Kasumi-1 (cell line): ENCODE measurements at regions not wholly inside any gene's neighbourhood (a gene's known extent, or its start where the extent isn't known, plus 50 kb on each side); places are given as distances from the start of the nearest gene placed in this dataset.
"Not testable (repeated sequence)": the region's sequence is repeated elsewhere in the genome, so short reads cannot be mapped to it uniquely, and the experiment has no call there.

Experiments
- DNase-seq, 2 experiments: peaks; one replicate each; lab custom pipeline; 2025; lab: John Stamatoyannopoulos, UW

DNA sequence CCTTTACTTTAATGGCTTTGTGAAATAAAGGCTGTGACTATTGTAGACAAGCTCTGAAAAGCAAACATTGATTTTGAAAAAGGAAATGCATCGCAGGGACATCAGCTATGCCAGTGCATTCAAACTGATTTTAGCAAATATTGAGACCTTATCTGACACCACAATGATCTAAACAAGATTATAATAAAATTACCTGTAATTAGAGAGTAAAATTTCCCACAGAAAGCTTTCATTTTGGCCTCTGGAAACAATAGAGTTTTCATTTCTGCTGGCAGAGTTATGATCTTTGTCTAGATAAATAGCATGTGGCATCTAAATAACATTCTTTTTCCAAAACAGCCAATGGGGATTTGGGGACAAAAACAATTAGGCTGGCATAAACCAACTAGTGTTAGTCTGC is 650.4 kb upstream of the PRMT6 start:
- DNase-seq = no peak

DNA sequence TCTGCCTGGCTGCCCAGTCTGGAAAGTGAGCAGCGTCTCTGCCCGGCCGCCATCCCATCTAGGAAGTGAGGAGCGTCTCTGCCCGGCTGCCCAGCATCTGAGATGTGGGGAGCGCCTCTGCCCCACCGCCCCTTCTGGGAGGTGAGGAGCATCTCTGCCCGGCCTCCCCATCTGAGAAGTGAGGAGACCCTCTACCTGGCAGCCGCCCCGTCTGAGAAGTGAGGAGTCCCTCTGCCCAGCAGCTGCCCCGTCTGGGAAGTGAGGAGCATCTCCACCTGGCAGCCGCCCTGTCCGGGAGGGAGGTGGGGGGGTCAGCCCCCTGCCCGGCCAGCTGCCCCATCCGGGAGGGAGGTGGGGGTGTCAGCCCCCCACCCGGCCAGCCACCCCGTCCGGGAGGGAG is 644.2 kb upstream of the PRMT6 start:
- DNase-seq = not testable (repeated sequence)

DNA sequence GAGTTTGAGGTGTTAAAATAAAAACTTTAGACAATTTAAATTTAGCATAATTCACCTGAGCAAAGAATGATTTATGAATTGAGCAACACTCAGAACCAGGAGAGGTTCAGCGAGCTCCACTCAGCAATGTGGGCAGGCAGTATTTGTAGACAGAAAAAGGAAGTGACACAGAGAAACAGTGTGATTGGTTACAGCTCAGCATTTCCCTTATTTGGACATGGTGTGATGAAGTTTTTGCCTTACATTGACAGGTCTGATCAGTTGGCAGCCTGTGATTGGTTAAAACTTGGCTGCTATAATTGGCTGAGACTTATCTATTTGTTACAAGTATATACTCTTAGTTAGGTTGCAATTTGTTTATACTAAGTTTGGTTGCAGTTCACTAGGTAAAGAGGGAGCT is 621.2 kb upstream of the PRMT6 start:
- peak in 1 of 2 experiments; percentile 10 for DNase-seq

DNA sequence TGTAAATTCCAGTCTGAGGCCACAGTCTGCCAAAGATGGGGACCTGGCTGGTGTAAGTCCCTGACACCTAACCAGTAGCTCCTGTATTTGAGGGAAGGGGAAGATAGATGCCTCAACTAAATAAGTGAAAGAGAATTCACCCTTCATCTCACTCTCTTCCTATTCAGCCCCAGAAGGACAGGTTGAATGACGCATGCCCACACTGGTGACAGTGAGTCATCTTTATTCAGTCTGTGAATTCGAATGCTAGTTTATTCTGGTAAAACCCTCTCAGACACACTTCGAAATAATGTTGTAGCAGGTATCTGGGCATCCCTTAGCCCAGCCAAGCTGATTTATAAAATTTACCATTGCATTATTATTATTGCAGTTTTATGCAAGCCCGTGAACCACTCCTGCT is 617.0 kb upstream of the PRMT6 start:
- DNase-seq = no peak

DNA sequence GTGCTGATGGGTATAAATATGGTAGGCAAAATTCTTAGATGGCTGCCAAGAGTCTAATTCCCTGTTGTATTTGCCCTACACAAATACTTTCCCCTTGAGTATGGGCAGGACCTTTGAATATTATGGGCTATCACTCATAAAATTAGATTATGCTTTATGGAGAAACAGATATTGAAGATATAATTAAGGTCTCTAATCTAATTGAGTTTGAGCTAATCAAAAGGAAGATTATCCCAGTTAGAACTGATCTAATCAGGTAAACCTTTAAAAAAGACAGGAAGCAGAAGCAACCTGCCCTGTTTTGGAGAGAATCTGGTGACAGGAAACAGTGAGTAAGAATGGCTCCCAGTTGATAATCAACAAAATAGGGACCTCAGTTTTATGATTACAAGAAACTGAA is 609.0 kb upstream of the PRMT6 start:
- DNase-seq = no peak

DNA sequence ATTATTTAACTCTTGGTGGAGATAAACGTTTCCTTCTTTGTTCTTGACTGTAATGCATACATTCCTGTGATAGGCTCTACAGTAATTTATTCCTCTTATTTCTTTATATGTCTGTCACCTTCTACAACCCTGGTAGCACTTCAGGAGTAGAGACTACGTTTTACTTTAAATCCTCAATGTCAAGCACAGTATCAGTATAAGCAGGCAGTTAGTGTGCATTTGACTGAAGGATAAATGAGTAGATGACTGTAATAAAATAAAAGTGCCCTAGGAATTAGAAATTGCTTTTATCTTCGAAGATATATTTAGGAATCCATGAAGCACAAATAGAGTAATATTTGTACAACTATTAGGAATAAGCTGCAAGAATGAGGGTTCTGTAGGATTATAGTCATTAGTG is 599.6 kb upstream of the PRMT6 start:
- no peak for DNase-seq

DNA sequence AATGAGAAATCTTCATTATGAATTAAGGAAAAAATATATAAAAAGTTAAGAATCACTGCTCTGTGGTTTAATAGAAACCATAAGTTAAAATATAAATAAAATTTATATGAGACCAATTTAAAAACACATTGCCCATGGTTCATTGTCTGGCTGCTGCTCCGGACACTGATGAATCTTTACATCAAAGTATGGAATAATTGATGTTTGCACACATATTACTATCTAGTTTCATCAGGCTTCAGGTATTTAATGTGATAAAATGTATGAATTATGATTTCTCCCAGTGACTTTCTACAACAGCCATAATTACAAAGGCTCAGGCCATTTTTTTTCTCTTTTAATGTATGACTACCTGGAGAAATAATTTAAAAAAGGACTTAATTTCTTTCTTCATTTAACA is 599.1 kb upstream of the PRMT6 start:
- DNase-seq = no peak

DNA sequence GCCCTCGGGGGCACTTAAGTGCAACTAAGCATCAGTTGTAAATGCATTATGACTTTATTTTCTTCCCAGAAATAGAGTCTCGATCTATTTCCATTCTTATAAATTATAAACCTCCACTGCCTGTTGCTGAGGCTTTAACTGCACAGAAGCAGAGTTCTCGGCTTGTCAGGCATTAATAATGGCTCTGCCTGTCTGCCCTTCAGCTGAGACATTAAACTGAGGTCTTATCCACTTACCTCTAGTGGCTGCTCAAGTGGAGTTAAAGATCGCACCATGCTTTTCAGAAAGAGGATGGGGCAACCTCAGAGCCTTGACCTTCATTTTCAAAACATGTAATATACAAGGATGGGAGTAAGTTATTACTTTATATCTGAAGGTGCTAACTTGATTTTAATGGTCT is 597.6 kb upstream of the PRMT6 start:
- DNase-seq = no peak

DNA sequence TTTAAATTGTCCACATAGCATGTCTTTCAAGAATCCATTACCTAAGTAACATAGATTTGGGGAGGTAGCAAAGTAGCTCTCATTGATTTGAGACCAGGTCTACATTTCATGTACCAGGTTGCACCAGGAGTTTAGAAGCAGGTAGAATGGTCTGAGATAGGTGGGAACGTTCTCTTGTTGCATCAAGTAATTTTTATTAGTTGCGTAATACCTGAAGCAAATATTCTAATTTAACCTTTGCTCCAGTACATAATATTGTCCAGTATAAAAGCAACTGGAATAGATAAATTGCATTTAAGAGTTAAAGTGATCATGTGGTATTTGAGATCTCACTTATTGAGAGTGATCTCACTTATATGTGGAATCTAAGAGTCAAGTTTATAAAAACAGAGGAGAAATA is 597.1 kb upstream of the PRMT6 start:
- DNase-seq = no peak

DNA sequence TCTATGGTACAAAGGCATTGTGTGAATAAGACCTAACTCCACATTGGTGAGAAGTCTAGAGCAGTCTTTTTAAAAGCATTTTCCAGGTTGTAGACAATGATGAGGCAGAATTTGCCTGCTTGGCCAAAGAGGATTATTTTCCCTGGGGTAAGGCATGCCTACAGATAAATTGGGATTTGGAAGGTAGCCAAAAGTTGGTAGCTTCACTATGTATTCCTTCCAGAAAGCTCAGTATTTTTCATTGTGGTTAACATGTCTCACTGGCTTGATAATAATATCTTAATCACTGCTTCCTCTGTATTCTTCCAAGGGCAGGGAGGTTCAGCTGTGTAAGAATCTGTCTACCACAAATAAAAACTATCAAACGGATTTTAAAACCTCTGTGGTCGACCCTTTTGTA is 590.8 kb upstream of the PRMT6 start:
- no peak for DNase-seq

DNA sequence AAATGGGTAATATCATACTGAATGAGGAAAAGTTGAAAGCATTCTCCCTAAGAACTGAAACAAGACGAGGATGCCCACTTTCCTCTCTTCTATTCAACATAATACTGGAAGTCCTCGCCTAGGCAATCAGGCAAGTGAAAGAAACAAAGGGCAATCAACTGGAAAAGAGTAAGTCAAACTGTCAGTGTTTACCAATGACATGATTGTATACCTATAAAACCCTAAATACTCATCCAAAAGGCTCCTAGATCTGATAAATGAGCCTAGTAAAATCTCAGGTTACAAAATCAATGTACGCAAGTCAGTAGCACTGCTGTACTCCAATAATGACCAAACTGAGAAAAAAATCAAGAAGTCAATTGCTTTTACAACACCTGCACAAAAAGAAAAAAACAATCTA is 575.8 kb upstream of the PRMT6 start:
- DNase-seq = no peak

DNA sequence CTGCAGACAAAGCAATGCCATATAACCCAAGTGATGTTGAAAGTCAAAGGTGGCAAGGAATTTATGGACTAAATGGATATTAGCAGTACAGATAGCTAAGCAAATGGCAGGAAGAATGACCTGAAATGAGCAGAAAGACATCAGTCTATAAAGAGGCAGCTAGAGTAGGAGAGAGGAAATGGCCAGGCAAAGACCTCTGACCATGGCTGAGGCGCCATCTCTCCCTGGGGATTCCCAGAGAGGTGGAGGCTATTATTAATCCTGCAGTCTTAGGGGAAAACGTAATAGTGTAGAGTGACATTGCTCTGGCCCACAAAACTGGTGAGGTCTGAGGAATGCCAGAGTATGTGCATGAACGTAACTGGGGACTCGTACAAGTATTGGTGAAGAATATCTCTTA is 563.6 kb upstream of the PRMT6 start:
- DNase-seq = no peak

DNA sequence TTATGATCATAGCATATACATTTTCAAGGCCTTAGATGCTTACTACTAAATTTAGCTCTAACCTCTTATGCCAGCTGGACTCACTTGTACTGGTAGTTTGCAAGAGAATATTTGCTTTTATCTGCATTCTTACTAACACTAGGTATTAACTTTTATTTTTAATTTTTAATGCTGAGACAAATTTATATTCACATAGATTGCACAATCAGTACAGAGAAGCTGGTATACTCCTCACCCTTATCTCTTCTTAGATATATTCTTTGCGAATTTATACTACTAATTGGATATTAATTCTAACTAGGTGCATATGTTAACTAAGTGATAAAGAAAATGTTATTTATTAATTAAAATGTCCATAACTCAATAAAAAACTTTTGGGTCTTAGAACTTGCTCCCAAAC is 561.8 kb upstream of the PRMT6 start:
- DNase-seq = no peak

DNA sequence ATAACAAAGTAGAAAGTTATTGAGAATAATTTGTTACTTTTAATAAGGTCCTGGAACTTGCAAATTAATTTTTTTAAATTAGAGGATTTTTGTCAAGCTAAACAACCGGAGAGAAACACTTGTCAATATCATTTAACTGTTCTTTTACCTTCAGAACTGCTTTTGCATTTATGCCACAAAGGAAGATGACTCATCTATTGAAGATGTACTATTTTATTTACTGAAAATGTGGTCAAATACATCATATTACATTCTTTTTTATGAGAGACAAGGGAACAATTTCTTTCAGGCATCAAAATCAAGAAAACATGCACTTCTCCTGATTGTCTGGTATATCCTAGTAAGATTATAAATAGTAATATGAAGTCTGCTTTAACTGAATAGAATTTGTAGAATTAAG is 558.2 kb upstream of the PRMT6 start:
- no peak for DNase-seq

DNA sequence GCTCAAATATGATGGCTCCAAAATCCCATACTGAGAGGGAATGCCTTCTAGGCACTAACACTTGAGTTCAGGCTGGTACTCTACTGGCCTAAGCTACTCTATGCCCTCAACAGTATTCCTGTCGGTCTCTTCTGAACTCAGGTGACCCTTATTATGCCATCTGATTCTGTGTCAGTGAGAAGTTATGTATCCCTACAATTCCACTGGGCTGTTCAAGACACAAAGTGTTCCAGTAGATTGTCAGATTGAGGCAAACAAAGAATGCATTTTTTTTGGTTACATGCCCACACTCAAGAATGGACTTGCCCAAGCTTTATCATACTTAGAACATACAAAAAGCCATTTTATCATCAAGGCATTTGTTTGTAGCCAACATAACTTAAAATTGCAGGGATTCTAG is 553.8 kb upstream of the PRMT6 start:
- no peak for DNase-seq

DNA sequence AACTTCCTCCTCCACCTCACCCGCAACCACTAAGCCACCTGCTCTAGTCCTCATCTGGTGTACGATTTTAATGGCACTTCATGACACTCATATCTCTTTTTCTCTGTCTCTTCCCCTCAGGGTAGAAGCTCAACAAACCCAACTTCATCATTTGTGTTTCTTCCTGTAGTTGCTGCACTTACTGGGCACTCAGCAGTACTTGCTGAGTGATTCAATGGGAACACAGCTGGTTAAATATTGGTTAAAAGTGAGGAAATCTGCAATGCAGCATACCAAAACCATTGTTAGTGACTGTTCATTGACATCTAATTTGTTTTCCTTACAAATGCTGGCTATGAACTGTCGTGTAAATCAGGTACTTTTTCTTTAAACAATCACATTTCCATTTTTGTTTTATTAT is 541.1 kb upstream of the PRMT6 start:
- DNase-seq = no peak

DNA sequence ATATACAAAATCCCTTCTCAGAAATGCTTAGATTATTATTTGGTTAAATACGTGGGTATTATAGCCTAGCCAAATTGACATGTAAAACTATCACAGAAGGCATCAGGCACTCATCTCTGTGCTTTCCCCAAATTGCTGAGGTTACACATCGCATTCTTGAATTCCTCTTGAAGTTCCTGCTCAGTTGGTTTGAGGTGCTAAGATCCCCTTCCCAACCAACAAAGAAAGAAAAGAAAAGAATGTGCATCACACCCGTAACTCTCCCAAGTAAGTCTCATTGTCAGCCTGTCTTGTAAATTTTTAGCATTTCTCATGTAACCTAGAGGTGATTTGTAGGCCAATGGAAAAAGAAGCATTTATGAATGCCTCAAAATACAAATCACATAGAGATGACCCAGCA is 539.2 kb upstream of the PRMT6 start:
- DNase-seq = no peak

DNA sequence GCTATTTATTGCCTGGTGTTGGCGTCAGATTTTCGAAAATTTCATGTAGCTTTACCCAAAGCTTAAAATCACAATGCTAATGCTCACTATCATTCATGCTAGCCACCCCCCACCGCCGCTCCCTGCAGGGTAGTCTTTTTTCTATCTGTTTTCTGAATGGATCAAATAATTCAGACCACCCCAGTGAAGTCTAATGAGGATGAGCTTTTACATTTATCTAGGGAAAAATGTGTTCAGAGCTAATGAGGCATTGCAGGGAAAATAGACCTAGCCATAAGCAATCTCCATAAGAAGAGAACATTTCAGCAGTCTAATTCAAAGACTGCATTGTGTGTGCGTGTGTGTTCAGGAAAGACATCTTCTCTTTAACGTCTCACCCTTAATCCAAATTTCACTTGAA is 533.0 kb upstream of the PRMT6 start:
- no peak for DNase-seq

DNA sequence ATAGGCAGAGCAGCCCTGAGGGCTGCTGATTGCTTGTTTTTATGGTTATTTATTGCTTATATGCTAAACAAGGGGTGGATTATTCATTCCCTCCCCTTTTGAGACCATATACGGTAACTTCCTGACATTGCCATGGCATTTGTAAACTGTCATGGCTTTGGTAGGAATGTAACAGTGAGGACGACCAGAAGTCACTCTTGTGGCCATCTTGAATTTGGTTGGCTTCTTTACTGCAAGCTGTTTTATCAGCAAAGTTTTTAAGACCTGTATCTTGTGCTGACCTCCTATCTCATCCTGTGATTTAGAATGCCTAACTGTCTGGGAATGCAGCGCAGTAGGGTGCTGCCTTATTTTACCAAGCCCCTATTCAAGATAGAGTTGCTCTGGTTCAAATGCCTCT is 531.8 kb upstream of the PRMT6 start:
- no peak for DNase-seq

DNA sequence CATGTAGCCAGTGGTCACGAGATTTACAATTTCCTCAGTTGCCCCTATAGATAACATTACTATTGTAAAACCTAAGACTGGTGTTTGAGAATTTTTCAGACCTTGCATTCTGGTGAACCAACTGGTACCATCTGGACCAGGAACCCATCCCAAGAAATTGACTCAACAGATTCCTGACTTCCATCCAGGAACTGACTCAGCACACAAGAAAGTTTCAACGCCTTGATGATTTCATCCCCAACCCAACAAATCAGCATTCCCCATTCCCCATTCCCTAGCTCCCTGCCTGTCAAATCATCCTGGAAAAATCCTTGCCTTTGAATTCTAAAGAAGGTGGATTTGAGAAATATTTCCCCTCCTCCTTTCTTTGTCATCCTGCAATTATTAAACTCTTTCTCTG is 529.8 kb upstream of the PRMT6 start:
- no peak for DNase-seq

DNA sequence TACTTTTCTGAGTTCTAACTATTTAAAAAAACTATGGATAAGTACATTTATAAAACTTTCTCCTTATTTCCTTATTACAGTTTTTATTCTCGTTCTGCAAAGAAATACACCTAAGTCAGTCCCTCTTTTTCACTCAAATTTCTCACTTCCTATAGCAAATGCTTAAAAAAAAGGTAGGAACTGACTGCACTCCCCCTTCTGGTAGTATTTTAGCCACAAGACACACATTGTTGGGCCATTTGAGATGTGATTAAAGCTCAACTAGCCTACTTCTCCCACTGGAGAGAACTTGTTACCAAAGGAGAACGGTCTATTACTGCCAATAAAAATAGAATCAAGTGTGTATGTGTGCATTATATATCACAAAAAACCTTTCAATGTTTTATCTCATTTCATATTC is 521.9 kb upstream of the PRMT6 start:
- DNase-seq = peak in 1 of 2 experiments; percentile 7

DNA sequence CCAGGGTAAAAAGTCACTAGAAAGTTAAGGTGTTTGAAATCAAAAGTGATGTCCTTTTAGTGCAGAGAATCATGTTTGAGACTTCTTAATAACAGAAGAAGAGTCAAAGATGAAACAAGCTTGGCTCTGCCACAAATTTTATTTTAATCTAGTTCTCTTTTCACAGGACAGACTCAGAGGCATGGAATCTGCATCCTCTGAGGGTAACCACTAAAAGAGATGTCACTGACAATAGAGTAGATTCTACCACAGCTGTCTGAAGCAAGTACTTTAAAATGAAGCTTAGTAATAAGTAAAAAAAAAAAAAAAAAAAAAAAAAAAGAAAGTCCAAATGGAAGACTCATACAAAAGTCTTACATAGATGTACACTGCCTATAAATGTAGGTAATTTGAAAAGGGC is 519.7 kb upstream of the PRMT6 start:
- DNase-seq = peak in 1 of 2 experiments; percentile 3

DNA sequence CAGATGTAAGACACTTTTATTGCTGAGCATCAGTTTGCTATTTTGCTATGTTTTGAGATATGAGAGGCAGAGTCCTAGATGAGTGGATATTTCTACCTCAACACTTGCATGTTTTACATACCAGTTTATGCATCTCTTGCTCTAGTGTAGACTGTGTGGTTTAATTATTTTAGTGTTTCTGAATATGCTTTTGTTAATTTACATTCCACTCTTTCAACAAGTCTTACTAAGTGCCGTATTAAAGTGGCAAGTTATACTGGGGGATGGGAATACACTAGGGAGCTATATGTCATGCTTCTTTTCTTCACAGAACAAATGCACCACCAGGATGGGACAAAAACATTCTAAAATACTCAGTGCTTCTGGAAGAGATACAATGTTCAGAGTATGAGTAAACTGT is 507.7 kb upstream of the PRMT6 start:
- DNase-seq = no peak

DNA sequence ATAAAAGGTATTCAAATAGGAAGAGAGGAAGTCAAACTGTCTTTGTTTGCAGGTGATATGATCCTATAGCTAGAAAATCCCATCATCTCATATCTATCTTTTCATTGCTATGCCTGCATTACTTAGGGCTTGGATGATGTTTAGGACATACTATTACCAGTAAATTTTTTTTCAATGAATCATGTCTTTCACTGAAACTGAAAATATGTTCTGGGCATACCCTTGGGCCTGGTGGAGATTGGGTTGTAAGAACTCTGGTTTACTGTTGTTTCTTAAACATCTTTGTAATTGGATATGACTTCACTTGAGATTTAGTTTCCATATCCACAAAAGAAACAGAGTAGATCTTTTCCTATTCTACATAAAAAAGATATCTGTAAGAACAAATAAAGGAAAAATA is 502.2 kb upstream of the PRMT6 start:
- no peak for DNase-seq

DNA sequence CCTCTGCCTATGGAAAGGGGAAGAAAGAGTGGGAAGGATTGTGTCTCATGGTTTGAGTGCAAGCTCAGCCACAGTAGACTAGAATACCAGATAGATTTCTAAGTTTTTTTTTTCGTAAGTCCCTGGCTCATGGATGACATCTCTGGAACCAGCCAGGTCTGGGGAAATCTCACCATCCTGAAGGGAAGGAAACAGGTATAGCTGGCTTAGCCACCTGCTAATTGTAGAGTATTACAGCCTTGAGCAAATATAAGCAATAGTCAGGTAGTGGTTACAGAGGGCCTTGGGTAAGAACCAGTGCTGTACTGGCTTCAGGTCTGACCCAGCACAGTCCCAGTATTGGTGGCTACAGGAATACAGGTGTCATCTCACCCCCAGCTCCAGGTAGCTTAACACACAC is 500.9 kb upstream of the PRMT6 start:
- no peak for DNase-seq
